DMS53 (cell line): ENCODE measurements at regions not wholly inside any gene's neighbourhood (a gene's known extent, or its start where the extent isn't known, plus 50 kb on each side); places are given as distances from the start of the nearest gene placed in this dataset.

ENCODE experiments used
- DNase-seq: peaks from one replicate; lab custom pipeline; 2025; lab: John Stamatoyannopoulos, UW

DNA sequence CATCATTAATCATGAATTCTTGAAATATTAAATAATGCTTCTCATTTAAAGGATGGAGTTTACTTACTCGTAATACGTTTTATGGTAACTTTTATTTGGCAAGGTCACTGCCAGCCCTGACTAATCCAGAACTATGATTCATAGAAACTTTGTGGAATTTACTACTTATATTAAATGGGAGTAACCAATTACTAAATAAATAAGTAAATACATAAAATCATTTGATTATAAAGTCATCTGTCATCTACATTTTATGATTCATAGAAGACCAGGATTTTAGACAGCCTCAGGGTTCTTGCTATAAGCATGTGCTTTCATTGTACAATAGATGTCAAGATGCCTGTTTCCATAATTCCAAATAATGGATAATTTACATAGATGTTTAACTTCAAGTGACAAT, 611.1 kb downstream of the TBC1D4 start:
- no peak for DNase-seq

DNA sequence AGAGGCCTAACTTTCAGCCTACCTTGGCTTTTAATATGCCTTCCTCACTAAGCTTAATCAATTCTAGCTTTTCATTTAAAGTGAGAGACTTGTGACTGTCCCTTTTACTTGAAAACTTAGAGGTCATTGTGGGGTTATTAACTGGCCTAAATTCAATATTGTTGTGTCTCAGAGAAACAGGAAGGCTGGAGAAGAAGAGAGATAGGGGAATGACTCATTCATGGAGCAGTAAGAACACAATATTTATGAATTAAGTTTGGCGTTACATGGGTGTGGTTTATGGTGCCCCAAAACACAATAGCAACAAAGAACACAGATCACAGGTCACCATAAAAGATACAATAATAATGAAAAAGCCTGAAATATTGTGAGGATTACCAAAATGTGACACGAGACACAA, 612.1 kb downstream of the TBC1D4 start:
- DNase-seq: no peak

DNA sequence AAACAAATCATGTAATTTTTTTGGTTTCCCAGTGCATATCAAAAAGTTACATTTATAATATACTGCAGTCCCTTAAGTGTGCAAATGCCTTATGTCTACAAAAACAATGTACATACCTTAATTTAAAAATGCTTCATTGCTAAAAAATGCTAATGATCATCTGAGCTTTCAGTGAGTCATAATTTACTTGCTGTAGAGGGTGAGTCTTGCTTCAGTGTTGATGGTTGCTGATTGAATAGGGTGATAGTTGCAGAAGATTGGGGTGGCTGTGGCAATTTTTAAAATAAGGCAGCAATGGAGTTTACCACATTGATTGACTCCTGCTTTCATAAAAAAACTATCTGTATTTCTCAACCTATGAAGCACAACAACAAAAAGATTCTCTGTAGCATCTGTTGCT, 613.9 kb downstream of the TBC1D4 start:
- no peak for DNase-seq

DNA sequence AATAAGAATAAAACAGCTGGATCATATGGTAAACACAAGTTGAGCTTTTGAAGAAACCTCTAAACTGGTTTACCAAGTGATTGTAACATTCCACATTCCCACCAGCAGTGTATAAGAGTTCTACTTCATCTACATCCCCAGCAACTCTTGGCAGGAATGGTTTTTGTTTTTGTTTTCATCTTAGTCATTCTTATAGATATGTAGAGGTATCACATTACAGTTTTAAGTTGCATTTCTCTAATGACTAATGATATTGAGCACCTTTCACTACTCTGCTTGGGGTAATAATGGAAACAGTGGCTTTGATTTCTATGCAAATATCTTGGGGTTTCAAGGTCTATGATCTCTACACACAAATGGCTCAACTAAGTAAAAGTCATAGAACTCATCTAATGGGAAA, 614.5 kb downstream of the TBC1D4 start:
- DNase-seq: no peak

DNA sequence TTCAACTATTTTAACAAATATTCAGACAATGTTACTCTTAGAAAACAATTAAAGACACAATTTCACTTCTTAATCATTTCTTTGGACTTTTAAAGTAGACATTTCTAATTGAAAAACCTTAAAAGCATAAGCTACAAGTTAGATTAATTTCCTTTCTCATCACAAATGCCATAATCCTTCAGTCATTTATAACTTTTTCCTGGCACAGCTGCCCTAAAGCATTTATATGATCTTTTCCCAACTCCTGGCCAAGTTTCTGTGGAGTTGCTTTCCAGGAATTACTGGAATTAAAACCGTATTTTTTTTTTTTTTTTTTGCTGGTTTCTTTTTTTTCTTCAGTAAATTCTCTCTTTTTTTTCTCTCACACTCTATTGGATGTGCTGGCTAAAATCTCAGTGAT, 615.9 kb downstream of the TBC1D4 start:
- no peak for DNase-seq

DNA sequence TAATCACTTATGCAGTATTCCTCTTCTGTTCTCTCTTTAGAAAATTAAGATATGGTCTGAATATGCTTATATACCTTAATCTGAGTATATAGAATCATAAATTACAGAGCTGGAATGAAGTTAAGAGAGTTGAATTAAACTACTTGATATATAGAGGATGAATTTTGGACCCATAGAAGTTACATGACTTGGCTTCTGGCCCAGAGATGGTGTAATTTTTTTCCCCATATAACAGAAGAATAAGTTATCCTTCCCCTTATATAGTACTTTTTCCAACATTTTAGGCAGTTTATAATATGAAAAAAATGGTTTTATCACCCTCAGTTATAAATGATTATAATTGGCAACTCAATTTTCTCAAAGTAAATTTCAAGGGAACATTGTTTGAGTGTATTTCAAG, 616.3 kb downstream of the TBC1D4 start:
- DNase-seq: no peak

DNA sequence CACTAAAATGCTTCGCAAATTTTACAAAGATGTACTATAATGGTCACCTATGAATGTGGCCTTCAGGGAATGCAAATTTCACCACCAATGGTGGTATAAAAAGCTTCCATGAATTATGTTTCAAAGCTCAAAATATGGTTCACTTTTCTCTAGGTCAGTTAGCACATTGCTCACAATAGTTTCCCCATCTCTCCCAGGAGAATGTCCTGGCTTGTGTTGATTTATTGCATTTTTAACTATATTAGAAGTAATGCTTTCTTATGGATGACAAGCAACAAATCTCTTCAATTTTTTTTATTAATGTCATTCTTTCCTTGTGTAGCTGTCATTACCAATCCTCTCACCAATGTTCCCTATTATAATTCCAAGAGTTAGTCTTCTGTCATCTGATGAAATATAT, 621.2 kb downstream of the TBC1D4 start:
- DNase-seq: no peak

DNA sequence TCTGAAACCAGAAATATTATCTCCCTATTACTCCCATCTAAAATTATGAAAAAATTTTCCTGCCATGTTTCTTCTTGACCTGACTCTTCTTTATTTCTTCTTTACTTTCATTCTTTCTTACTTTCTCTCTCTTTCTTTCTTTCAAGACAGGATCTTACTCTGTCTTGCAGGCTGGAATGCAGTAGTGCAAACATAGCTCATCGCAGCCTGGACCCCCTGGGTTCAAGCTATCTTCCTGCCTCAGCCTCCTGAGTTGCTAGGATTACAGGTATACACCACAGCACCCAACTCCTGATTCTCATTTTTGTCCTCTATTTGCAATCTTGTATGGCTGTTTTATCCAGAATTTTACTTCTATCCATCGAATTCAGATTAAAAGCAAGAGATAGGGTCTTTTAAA, 631.1 kb downstream of the TBC1D4 start:
- no peak for DNase-seq

DNA sequence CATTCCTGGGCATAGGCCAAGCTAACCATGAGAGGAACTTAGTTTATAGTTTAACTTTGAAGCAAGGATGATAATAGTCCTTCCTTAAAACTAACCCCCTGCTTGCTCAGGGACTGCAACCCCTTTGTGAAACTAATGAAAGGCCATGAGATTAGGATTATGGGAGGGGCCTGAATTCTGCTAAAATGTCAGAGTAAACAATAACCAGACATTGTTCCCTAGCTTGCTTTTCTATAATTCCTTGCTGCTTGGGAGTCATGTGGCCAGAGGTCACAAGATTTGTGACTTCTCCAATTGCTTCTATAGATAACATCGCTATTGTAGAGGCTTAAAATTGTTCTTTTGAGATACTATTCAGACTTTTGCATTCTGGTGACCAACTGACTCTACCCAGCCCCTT, 634.0 kb downstream of the TBC1D4 start:
- DNase-seq: no peak

DNA sequence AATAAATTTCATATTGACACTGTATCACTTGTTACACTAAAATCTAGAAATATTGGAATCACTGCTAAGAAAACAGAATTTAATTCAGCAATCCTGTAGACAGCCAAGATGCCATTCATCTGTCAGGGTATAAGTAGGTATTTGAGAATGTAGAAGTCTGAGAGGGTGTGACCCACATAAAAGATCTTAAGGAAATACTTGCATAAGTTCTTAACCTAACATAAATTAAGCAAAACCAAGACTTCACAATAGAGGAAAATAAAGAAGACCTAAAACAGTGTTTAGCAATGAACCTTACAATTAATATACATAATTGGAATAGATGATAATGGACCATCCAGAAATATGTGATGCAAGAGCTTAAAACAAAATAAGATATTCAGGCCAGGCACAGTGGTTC, 636.2 kb downstream of the TBC1D4 start:
- DNase-seq: no peak

DNA sequence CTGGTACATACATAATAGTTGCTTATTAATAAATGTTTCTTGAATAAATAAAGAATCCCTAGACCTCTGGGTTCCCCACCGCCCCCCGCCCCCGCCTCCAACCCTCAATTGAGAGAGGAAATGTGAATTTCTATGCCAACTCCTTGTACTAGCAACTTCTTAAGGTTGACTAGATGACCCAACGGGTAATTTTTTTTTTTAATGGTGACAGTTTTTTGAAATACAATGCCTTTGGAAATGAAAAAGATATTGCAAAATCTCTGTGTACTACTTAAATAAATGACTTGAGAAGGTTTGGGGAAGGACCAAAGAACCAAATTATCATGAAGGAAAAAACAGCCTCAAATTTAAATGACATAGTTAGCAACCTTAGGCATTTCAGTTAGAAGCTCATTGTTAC, 640.3 kb downstream of the TBC1D4 start:
- DNase-seq: no peak

DNA sequence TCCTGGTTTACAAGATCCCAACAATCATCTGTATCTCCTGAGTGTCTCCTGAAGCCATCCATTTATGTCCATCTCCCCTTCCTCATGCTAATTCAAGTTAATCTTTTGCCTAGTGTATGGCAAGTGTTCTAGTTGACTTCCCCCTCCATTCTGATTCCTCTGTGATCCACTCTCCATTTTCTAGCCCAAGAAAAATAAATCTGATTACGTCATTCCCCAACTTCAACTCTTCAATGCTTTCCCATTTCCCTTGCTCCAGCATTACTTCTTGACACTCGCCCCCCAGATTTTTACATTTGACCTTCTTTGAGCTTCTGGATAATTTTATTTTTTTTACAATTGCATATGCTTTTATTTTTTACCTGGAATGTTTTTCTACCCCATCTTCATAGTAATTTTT, 640.8 kb downstream of the TBC1D4 start:
- no peak for DNase-seq

DNA sequence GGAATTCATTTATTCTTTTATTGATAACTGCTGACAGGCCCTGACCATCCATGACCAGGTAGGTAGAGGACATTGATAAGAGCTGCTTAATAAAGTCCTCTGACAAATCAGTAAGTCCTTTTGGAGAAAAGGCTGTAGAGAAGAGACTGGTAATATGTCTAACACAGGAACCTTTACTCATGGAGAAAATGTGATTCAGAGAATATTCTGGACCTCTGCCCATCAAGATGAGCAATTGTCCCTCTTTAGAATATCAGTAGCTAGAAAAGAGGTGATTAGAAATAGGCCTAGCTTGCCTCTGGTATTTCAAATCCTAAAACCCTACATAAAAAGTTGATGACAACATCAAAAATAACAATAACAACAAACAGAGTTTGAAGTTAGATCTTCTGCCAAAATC, 642.3 kb downstream of the TBC1D4 start:
- DNase-seq: no peak

DNA sequence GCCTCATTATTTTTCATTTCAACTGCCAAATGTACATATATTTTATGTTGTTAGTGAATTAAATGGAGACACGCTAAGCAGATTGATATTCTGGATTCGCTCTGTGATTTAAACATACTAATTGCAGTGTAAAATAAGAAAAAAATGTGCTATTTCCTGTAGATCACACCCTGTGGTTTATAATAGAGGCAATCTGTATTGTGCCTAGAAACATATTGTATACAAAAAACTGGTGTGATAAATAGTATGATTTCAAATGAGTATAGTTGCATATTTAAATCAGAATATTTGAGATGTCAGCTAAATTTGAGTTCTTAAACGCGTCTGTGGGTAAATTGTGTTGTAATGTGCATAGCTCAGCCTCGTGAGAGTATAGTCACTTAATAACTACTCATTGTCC, 643.9 kb downstream of the TBC1D4 start:
- DNase-seq: no peak

DNA sequence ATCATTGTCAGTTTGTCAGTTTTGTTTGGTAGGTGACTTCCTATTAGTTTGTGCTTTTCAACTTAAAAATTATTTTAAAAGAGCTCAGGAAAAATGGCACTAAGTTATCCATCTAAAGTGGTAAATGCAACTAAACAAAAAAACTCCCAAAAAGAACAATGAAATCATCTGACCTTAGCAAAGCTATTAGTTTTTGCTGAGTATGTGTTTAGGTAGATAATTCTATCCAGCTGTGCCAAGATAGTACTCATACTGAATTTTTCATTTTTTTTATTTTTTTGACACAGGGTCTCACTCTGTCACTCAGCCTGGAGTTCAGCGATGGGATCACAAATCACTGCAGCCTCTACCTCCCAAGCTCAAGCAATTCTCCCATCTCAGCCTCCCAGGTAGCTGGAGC, 645.3 kb downstream of the TBC1D4 start:
- DNase-seq: no peak

DNA sequence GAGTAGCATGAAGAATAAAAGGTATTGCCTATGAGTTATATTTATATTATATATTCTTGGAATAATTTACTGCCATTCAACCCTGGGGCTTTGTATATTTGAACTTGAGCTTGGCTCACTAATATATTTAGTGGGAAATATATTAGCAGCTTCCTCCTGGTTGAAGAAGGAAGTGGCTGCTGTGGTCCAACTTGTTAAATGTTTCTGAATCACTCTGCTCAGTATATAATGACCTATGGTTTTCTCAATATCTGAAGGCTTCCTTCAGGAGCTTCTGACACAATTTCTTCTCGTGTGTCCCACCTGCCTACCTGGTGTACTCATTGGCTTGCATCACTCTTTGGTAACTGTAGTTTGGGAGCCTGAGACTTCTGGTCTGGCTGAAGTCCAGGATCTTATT, 646.4 kb downstream of the TBC1D4 start:
- no peak for DNase-seq

DNA sequence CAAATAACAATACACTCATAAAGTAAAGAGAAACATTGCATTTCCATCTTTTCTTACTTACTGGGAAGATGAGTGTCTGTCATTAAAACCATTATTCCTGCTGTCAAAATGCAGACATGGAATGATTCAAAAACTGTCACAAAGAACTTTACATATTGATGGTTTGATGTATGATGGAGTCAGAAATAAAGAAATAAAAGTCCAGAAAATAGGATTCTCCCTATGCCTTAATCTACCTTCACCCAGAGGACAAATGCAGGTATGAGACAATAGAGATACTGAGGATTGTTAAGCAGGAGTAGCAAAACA, 656.1 kb downstream of the TBC1D4 start:
- DNase-seq: no peak

DNA sequence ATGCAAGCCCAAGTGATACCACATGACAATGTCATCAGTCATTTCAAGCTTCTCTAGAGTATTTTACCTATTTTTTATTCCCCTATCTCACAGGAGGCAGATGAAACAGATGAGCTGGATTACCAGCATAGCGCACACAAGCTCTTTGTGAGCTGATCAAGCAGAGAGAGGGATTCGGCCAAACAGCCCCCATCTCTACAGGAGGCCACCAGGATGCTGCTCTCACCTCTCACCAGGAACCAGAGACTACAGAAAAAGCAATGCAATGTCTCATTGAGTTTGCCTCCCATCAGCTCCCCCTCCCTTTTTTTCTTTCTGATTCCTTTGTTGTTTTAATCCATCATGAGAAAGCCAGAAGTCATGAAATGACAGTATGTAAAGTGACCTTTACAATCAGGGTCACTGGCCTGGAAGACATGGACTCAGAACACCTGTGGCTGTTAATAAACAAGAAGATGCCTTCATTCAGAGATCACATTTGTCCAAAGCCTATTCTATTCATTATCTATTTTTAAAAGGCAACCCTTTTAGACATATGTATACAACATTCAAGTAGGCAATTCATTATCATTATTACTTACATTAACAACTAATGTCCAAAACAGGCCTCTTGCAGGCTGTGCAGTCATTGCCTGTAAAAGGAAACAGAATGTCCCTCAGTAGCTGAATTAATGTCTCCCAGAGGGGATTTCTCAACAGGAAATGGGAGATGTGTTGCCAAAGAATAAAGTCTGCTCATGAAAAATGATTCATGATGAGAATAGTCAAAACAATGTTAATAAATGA, 656.6 kb downstream of the TBC1D4 start:
- no peak for DNase-seq

DNA sequence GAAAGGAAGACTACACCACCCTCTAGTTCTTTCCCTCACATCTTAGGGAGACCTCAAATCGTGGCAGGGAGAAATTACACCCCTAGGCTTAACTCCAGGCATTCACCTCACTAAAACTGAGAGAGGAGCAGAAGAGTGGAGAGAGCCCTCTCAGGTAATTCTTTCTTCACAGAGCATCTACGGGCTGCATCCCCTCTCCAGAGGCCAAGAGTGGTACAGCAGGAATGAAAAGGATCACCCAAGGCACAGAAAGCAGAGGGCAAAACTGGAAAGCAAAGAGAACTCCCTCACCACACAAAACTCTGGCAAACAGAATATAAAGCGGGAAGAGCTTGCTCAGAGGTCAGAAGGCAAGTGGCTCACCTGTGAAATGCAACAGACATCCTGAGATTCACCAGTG, 661.2 kb downstream of the TBC1D4 start:
- DNase-seq: no peak

DNA sequence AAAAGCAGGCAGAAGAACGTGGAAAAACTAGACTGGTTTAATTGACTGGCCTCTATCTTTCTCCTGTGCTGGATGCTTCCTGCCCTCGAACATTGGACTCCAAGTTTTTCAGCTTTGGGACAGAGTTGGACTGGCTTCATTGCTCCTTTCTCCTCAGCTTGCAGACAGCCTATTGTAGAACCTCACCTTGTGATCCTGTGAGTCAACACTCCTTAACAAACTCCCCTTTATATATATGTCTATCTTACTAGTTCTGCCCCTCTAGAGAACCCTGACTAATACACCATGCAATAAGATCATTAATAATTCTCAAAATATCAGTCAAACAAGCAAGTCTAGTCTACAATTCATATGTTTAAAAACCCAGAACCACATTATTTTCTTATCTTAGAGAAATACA, 662.4 kb downstream of the TBC1D4 start:
- DNase-seq: no peak

DNA sequence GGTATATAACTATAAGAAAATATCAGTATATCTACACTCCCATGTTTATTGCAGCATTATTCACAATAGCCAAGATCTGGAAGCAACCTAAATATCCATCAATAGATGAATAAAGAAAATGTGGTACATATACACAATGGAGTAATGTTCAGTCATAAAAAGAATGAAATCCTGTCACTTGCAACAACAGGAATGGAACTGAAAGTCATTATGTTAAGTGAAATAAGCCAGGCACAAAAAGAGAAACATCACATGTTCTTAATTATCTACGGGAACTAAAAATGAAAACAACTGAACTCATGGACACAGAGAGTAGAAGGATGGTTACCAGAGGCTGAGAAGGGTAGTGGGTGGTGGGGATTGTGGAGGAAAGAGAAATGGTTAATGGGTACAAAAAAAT, 665.2 kb downstream of the TBC1D4 start:
- no peak for DNase-seq

DNA sequence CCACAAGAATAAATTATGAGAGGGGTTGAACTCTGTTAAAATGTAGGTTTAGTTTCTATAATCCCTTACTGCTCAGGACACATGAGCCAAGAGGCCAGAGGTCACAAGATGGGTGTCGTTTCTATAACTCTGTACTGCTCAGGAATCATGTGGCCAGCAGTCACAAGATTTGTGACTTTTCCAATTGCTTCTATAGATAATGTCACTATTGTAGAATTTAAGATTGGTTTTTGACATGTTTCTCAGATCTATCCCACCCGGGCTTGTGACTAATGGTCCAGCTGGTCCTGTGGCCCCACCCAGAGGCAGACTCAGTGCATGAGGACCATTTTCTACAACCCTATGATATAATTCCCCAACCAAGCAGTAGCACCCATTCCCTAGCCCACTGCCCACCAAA, 662.0 kb upstream of the KLF12 start:
- DNase-seq: no peak

DNA sequence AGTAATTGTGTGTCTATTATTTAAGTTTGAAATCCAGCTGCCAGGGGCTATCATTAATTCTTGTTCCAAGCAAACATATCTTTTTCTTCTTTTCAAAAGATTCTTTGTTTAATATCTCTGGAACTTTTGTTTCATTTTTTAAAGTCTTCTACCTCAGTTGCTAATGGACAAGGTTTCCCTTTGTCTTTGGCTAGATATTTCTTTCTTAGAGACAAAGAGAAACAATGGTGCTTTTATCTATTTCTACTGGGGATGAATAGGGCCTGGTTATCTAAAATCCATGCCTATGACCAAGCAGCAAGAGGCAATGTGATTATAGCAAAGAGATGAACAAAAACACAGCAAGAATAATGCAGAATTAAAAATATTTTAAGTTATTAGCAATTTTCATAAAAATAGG, 661.3 kb upstream of the KLF12 start:
- DNase-seq: no peak

DNA sequence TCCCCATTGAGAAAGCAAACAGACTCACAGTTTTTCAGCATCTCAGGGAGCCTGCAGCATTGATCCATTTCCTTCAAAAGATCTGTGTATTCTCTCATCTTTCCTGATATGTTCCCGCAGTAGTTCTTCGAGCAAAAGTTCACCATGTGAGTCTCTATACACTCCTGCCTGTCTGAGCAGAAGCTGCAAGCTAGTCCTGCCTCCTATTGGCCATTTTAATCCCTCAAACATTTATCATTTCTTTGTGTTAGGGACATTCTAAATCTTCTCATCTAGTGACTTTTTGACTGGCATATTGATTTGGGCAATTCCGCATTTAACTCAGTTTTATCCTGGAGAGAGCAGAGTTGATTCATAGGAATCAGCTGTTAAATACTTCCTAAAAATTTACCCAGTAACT, 660.4 kb upstream of the KLF12 start:
- no peak for DNase-seq

DNA sequence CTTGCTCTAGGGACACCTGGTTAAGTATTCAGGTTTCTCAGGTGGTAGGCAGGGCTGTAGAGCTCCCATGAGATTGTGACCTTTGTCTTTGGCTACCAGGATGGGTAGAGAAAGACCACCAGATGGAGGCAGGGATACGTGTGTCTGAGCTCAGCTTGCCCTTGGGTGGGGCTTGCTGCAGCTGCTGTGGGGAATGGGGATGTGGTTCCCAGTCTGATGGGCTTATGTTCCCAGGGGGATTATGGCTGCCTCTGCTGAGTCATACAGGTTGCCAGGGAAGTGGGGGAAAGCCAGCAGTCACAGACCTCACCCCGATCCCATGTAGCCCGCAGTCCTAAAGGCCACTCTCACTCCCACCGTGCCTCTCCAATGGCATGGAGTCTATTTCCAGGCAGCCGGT, 659.9 kb upstream of the KLF12 start:
- no peak for DNase-seq
